Neural cell (in vitro differentiated cells): ENCODE measurements at regions not wholly inside any gene's neighbourhood (a gene's known extent, or its start where the extent isn't known, plus 50 kb on each side); places are given as distances from the start of the nearest gene placed in this dataset.
A peak's percentile ranks its signal among the peaks of the same experiment; 100 is the strongest.

Experiments used
- H2AFZ ChIP-seq: fragments of 200-600, 300-800 bp; sonication (generic), shearing (Covaris generic); 2 replicates; pipeline ENCODE4 v1.6.0; 2014; ENCODE audit warnings: low read depth, mild to moderate bottlenecking, antibody characterized with exemption, low read length, moderate library complexity
- H3F3A ChIP-seq: fragments of 200-600 bp; shearing (Covaris generic); 2 replicates; pipeline ENCODE4 v1.6.1; 2016; ENCODE audit warnings: mild to moderate bottlenecking, moderate library complexity, mixed read lengths, antibody characterized with exemption, low read length; ENCODE audit not compliant: insufficient read depth, poor library complexity, severe bottlenecking
- H3K27ac ChIP-seq: fragments of 200-600, 300-800 bp; sonication (generic), shearing (Covaris generic); 2 replicates; pipeline ENCODE4 v1.5.1; 2014; ENCODE audit warnings: mild to moderate bottlenecking, low read length, moderate library complexity
- H3K27me3 ChIP-seq: fragments of 300-800, 200-600 bp; sonication (generic), shearing (Covaris generic); 2 replicates; pipeline ENCODE4 v1.6.0; 2014; ENCODE audit warnings: mild to moderate bottlenecking, low read depth, low read length, moderate library complexity; ENCODE audit not compliant: insufficient read depth
- H3K36me3 ChIP-seq: fragments of 300-800, 200-600 bp; sonication (generic), shearing (Covaris generic); 2 replicates; pipeline ENCODE4 v1.5.1; 2014; ENCODE audit warnings: mild to moderate bottlenecking, antibody characterized with exemption, low read length, moderate library complexity; ENCODE audit not compliant: insufficient read depth
- H3K4me2 ChIP-seq: fragments of 300-800, 200-600 bp; sonication (generic), shearing (Covaris generic); 2 replicates; pipeline ENCODE4 v1.6.0; 2014; ENCODE audit warnings: mild to moderate bottlenecking, low read length
- H3K4me3 ChIP-seq: fragments of 300-800, 200-600 bp; sonication (generic), shearing (Covaris generic); 2 replicates; pipeline ENCODE4 v1.5.1; 2014; ENCODE audit warnings: mild to moderate bottlenecking, low read length, moderate library complexity
- H3K79me2 ChIP-seq: fragments of 200-600 bp; shearing (Covaris generic); replicated peaks from 2 replicates; pipeline ENCODE4 v1.6.0; 2014; ENCODE audit warnings: mild to moderate bottlenecking, low read length, moderate library complexity; ENCODE audit not compliant: insufficient read depth
- H3K9ac ChIP-seq: fragments of 300-800, 200-600 bp; sonication (generic), shearing (Covaris generic); 2 replicates; pipeline ENCODE4 v1.6.1; 2016; ENCODE audit warnings: mild to moderate bottlenecking, low read length, mixed read lengths
- H3K9me2 ChIP-seq: fragments of 200-600 bp; shearing (Covaris generic); 2 replicates; pipeline ENCODE4 v1.6.1; 2016; ENCODE audit warnings: mild to moderate bottlenecking, low read length, mixed read lengths; ENCODE audit not compliant: insufficient read depth
- H3K9me3 ChIP-seq: fragments of 200-600, 300-800 bp; sonication (generic), shearing (Covaris generic); 2 replicates; pipeline ENCODE4 v1.6.1; 2016; ENCODE audit warnings: mild to moderate bottlenecking, mixed run types, low read length, moderate library complexity, mixed read lengths
- H4K20me1 ChIP-seq: fragments of 200-600 bp; shearing (Covaris generic); 2 replicates; pipeline ENCODE4 v1.6.1; 2016; ENCODE audit warnings: mild to moderate bottlenecking, mixed run types; ENCODE audit not compliant: insufficient read depth
- EP300 ChIP-seq: fragments of 450-650 bp; conservative IDR thresholded peaks from 2 replicates; pipeline ENCODE4 v1.6.1; 2014; ENCODE audit warnings: antibody characterized with exemption, mild to moderate bottlenecking, moderate library complexity; ENCODE audit not compliant: poor library complexity, severe bottlenecking
- EZH2 ChIP-seq: fragments of 200-600, 300-800 bp; shearing (Covaris generic), sonication (generic); IDR thresholded peaks from 2 replicates; pipeline ENCODE4 v1.6.1; 2014; ENCODE audit warnings: antibody characterized with exemption, low read length, borderline replicate concordance, mild to moderate bottlenecking; ENCODE audit not compliant: insufficient read depth, poor library complexity, severe bottlenecking
- MXI1 ChIP-seq: fragments of 450-650 bp; conservative IDR thresholded peaks from 2 replicates; pipeline ENCODE4 v1.6.1; 2014; ENCODE audit warnings: antibody characterized with exemption, mild to moderate bottlenecking; ENCODE audit not compliant: poor library complexity, severe bottlenecking
- POLR2AphosphoS5 ChIP-seq: IDR thresholded peaks from 2 replicates; pipeline ENCODE4 v1.6.1; 2012
- RAD21 ChIP-seq: fragments of 450-650 bp; conservative IDR thresholded peaks from 2 replicates; pipeline ENCODE4 v1.6.1; 2014; ENCODE audit warnings: antibody characterized with exemption, mild to moderate bottlenecking, moderate library complexity
- SMC3 ChIP-seq: fragments of 450-650 bp; conservative IDR thresholded peaks from 2 replicates; pipeline ENCODE4 v1.6.1; 2014; ENCODE audit warnings: antibody characterized with exemption, mild to moderate bottlenecking, moderate library complexity; ENCODE audit not compliant: poor library complexity
- TAF1 ChIP-seq: IDR thresholded peaks from 2 replicates; pipeline ENCODE4 v1.6.1; 2012; ENCODE audit warnings: low read depth
- TF ChIP-seq, protein P1 (sequence below): fragments of 450-650 bp; IDR thresholded peaks from 2 replicates; pipeline ENCODE4 v1.5.1; 2014; ENCODE audit warnings: antibody characterized with exemption, mild to moderate bottlenecking, moderate library complexity; ENCODE audit not compliant: poor library complexity, severe bottlenecking
- TF ChIP-seq, protein P2 (sequence below): IDR thresholded peaks from 2 replicates; pipeline ENCODE4 v1.6.1; 2012; ENCODE audit warnings: borderline replicate concordance

DNA sequence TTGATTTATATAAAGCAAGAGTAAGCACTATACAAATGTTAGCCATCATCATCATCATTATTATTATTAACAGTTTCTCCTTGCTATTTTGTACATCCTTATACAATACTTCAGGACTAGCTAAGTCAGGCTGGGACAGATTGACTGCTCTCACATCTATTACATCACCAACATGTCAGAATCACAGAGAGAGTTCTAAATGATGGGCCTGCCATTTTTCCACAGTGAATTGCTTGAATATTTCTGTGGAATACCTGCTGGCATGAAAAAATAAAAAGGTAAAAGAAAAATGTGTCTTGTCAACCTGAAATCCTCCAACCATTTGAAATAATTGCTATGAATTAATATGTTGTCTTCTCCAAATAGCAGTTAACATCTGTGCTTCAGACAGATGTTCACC lies 1311.3 kb downstream of the FAM181B start:
- H3K36me3 ChIP-seq = no peaks in the 10 kb centered on the region
- peak overlapping the region; percentile 80 for H3K27ac ChIP-seq
- no peaks in the 10 kb centered on the region for H3F3A ChIP-seq

DNA sequence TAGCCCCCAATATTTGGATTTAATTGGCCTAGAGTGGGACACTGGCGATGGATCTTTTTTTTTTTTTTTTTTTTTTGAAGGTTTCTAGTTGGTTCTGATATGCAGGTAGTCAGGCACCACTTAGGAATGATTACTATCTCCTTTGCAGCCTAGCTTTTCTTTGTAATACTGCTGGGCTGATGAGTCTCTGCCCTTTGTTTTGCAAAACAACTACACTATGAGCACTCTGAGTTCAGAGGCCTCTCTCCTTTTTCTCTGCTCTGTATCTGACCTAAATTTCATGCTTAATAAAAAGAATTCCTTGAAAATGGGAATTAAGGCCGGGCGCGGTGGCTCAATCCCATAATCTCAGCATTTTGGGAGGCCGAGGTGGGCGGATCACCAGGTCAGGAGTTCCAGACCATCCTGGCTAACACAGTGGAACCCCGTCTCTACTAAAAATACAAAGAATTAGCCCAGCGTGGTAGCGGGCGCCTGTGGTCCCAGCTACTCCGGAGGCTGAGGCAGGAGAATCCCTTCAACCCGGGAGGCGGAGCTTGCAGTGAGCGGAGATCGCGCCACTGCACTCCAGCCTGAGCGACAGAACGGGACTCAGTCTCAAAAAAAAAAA lies 1312.3 kb downstream of the FAM181B start:
- Histone ChIP-seq H3K9ac (no peak overlapping the region), H3K27me3 (no peaks in the 10 kb centered on the region), H3K9me2 (no peaks in the 10 kb centered on the region), H3K79me2 (no peaks in the 10 kb centered on the region), H3K9me3 (no peaks in the 10 kb centered on the region), H3K27ac (peak overlapping the region; percentile 80), H3K4me3 (no peak overlapping the region), H3K4me2 (no peak overlapping the region), H3F3A (no peaks in the 10 kb centered on the region), H4K20me1 (no peaks in the 10 kb centered on the region), H2AFZ (no peak overlapping the region), H3K36me3 (no peaks in the 10 kb centered on the region)
- TF ChIP-seq EZH2 (no peak), SMC3 (no peak), TAF1 (no peak), RAD21 (no peak), EP300 (no peak), MXI1 (no peak), POLR2AphosphoS5 (no peak)
- TF ChIP-seq, protein P1, sequence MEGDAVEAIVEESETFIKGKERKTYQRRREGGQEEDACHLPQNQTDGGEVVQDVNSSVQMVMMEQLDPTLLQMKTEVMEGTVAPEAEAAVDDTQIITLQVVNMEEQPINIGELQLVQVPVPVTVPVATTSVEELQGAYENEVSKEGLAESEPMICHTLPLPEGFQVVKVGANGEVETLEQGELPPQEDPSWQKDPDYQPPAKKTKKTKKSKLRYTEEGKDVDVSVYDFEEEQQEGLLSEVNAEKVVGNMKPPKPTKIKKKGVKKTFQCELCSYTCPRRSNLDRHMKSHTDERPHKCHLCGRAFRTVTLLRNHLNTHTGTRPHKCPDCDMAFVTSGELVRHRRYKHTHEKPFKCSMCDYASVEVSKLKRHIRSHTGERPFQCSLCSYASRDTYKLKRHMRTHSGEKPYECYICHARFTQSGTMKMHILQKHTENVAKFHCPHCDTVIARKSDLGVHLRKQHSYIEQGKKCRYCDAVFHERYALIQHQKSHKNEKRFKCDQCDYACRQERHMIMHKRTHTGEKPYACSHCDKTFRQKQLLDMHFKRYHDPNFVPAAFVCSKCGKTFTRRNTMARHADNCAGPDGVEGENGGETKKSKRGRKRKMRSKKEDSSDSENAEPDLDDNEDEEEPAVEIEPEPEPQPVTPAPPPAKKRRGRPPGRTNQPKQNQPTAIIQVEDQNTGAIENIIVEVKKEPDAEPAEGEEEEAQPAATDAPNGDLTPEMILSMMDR = no peak
- TF ChIP-seq, protein P2, sequence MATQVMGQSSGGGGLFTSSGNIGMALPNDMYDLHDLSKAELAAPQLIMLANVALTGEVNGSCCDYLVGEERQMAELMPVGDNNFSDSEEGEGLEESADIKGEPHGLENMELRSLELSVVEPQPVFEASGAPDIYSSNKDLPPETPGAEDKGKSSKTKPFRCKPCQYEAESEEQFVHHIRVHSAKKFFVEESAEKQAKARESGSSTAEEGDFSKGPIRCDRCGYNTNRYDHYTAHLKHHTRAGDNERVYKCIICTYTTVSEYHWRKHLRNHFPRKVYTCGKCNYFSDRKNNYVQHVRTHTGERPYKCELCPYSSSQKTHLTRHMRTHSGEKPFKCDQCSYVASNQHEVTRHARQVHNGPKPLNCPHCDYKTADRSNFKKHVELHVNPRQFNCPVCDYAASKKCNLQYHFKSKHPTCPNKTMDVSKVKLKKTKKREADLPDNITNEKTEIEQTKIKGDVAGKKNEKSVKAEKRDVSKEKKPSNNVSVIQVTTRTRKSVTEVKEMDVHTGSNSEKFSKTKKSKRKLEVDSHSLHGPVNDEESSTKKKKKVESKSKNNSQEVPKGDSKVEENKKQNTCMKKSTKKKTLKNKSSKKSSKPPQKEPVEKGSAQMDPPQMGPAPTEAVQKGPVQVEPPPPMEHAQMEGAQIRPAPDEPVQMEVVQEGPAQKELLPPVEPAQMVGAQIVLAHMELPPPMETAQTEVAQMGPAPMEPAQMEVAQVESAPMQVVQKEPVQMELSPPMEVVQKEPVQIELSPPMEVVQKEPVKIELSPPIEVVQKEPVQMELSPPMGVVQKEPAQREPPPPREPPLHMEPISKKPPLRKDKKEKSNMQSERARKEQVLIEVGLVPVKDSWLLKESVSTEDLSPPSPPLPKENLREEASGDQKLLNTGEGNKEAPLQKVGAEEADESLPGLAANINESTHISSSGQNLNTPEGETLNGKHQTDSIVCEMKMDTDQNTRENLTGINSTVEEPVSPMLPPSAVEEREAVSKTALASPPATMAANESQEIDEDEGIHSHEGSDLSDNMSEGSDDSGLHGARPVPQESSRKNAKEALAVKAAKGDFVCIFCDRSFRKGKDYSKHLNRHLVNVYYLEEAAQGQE = no peak

More for the DNA sequence above, 1311.3 kb downstream of the FAM181B start:
- H4K20me1 ChIP-seq = no peaks in the 10 kb centered on the region
- H2AFZ ChIP-seq = no peak overlapping the region
- no peaks in the 10 kb centered on the region for H3K79me2 ChIP-seq
- H3K4me2 ChIP-seq = peak overlapping the region; percentile 43
- H3K9me2 ChIP-seq = no peaks in the 10 kb centered on the region
- no peak for TF ChIP-seq MXI1
- TF ChIP-seq SMC3 = no peak
- TF ChIP-seq EP300 = peak; percentile 96
- peak; percentile 75 for TF ChIP-seq POLR2AphosphoS5
- TF ChIP-seq EZH2 = no peak
- peak; percentile 7 for TF ChIP-seq RAD21
- TF ChIP-seq TAF1 = no peak
- TF ChIP-seq, protein P1 = no peak
- TF ChIP-seq, protein P2 = peak; percentile 69
- H3K9ac ChIP-seq = peak overlapping the region; percentile 6
- H3K9me3 ChIP-seq = no peaks in the 10 kb centered on the region
- no peaks in the 10 kb centered on the region for H3K27me3 ChIP-seq
- no peak overlapping the region for H3K4me3 ChIP-seq
